VCaP (cell line): ENCODE measurements at regions not wholly inside any gene's neighbourhood (a gene's known extent, or its start where the extent isn't known, plus 50 kb on each side); places are given as distances from the start of the nearest gene placed in this dataset.

ENCODE experiments used
- H3K27ac ChIP-seq: fragments of 450-650 bp; 2 replicates; pipeline ENCODE4 v1.5.1; 2017
- TF ChIP-seq, protein P1 (sequence below): fragments of 450-650 bp; conservative IDR thresholded peaks from 2 replicates; pipeline ENCODE4 v1.5.1; 2017; ENCODE audit warnings: mild to moderate bottlenecking, moderate library complexity

- TF ChIP-seq, protein P1, sequence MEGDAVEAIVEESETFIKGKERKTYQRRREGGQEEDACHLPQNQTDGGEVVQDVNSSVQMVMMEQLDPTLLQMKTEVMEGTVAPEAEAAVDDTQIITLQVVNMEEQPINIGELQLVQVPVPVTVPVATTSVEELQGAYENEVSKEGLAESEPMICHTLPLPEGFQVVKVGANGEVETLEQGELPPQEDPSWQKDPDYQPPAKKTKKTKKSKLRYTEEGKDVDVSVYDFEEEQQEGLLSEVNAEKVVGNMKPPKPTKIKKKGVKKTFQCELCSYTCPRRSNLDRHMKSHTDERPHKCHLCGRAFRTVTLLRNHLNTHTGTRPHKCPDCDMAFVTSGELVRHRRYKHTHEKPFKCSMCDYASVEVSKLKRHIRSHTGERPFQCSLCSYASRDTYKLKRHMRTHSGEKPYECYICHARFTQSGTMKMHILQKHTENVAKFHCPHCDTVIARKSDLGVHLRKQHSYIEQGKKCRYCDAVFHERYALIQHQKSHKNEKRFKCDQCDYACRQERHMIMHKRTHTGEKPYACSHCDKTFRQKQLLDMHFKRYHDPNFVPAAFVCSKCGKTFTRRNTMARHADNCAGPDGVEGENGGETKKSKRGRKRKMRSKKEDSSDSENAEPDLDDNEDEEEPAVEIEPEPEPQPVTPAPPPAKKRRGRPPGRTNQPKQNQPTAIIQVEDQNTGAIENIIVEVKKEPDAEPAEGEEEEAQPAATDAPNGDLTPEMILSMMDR = no peak
- no peak overlapping the region for H3K27ac ChIP-seq
Measured at GRCh38 chr21:28338701-28339305, 653.9 kb downstream of the LTN1 start.

DNA sequence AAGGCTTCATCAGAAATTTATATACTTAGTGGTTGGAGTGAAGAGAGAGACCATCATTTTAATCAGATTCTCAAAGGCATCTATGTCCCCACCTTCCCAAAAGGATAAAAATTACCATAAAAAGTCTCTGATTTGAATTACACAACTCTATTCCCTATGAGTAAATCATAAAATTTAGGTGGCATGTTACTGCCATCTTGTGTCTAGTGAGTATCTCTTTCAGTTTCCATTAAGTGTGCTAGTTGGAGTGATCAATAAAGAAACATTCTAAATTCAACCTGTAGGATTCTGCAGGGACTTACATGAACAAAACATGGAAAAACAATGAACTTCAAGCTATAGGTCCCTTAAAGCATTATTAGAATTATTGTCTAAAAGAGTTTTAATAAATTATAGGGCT lies 655.4 kb downstream of the LTN1 start:
- no peak overlapping the region for H3K27ac ChIP-seq
- TF ChIP-seq, protein P1 = peak; percentile 85

GRCh38 chr21:28336314-28336713 lies 656.4 kb downstream of the LTN1 start:
- TF ChIP-seq, protein P1 = peak; percentile 81
- no peak overlapping the region for H3K27ac ChIP-seq

GRCh38 chr21:28334407-28334806 lies 658.3 kb downstream of the LTN1 start:
- TF ChIP-seq, protein P1 = no peak
- no peak overlapping the region for H3K27ac ChIP-seq

DNA sequence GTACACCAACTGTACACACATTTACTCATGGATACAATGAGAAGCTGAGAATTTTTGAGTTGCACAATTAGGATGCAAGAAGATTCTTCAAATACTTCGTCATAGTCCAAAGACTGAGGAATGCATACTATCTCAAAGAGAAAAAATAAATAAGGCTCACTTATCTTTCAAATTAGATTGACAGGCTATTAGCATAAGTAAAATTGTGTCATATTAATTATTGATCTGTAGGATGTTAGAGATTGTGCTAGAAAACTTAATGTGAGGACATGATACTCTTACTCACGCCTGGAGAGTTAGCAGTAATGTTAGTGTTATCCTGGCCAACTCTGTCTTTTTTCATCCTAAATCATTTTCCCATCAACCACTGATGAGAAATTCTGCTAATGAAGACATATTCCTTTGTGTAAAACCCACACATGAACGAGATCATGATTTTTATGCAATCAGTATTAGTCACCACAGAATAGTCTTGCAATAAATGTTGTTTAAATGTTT lies 659.0 kb downstream of the LTN1 start:
- no peak overlapping the region for H3K27ac ChIP-seq
- TF ChIP-seq, protein P1 = no peak

GRCh38 chr21:28332796-28333195 lies 659.9 kb downstream of the LTN1 start:
- TF ChIP-seq, protein P1 = no peak
- H3K27ac ChIP-seq = no peak overlapping the region

DNA sequence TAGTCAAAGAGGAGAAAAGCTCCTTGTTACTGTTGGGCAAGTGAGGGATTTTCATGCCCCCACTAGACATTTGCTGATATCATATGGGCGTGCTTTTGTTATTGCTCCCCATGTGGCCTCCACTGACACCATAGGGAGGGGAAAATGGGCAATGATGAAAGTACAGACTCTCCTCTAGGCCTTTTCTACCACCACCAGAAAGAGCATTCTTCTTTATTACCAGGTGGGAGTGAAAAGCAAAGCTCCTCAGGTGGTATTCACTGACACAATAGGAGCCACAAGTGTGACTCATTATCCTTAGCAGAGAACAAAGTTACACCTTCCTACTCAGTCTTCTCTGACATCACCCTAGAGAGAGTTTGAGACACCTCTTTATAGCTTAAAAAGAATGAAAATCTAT lies 667.1 kb downstream of the LTN1 start:
- TF ChIP-seq, protein P1 = no peak
- H3K27ac ChIP-seq = no peak overlapping the region
